SKM-1 treated with dmso at 0.1 percent for 144 hours (cell line): ENCODE measurements at regions not wholly inside any gene's neighbourhood (a gene's known extent, or its start where the extent isn't known, plus 50 kb on each side); places are given as distances from the start of the nearest gene placed in this dataset.
"Not testable (repeated sequence)": the region's sequence is repeated elsewhere in the genome, so short reads cannot be mapped to it uniquely, and the experiment has no call there.

Experiments
- DNase-seq: peaks from one replicate; lab custom pipeline; 2025; ENCODE audit not compliant: unreplicated experiment; lab: John Stamatoyannopoulos, UW

- no peak for DNase-seq
These were observed 55.5 kb downstream of the TPBG start for GRCh38 chr6:82419132-82419581.

- DNase-seq = no peak
These were observed 56.2 kb downstream of the TPBG start for GRCh38 chr6:82419859-82420258.

- DNase-seq = no peak
These were observed 67.0 kb downstream of the TPBG start for GRCh38 chr6:82430611-82431010.

- DNase-seq = no peak
These were observed 73.1 kb downstream of the TPBG start for GRCh38 chr6:82436740-82437139.

GRCh38 chr6:82437701-82438100 lies 74.1 kb downstream of the TPBG start:
- no peak for DNase-seq

- no peak for DNase-seq
These were observed 77.6 kb downstream of the TPBG start for GRCh38 chr6:82441047-82441855.

GRCh38 chr6:82442061-82442719 lies 78.6 kb downstream of the TPBG start:
- no peak for DNase-seq

DNA sequence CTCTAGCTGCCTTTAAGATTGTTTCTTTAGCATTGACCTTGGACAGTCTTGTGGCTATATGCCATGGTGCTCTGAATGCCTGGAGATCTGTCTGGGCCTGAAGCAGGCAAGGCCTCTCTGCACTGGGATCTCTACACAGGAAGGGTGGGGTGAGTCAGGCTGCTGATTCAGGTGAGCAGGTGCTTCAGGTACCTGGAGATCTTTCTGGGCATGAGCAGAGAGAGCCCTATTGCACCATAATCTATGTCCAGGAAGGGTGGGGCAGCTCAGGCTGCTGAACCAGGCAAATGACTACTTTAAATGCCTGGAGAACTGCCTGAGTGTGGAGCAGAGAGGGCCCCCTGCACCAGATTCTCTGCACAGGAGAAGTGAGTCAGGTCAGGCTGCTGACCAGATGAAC lies 94.5 kb downstream of the TPBG start:
- DNase-seq = no peak

DNA sequence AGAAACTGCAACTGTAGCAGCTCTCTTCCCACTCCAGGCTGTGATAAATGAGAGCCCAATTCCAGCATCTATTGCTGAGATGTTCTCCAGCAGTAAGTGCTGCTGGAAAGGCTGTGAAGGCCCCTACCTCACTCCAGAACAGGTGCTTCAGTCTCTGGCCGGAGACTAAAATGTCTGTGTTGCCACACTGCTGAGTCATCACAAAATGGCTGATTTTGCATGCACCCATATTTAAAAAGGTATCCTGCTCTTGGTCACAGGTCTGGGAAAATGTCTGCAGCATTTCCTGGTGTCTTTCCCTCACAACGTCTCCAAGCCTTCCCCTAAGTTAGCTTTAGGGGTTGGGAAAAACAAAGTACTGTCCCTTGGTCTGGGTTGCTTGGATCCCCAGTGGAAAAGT lies 95.1 kb downstream of the TPBG start:
- no peak for DNase-seq

DNA sequence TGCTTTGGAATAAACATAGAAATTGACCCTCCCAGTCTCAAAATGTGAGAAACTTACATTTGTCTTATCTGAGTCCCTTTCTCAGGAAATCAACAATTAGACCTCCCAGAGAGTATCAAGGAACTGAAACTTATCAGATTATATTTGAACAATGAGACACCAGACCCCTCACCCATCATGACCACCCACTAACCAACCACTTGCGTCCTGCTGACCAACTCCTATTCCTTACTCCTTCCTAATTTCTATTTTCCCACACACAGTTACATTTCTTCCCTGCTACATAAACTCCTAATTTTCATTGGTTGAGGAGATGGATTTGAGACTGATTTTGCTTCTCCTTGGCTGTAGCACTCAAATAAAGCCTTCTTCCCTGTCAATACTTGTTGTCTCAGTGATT lies 97.9 kb downstream of the TPBG start:
- DNase-seq = no peak

- DNase-seq = no peak
These were observed 103.7 kb downstream of the TPBG start for GRCh38 chr6:82467338-82467737.

DNA sequence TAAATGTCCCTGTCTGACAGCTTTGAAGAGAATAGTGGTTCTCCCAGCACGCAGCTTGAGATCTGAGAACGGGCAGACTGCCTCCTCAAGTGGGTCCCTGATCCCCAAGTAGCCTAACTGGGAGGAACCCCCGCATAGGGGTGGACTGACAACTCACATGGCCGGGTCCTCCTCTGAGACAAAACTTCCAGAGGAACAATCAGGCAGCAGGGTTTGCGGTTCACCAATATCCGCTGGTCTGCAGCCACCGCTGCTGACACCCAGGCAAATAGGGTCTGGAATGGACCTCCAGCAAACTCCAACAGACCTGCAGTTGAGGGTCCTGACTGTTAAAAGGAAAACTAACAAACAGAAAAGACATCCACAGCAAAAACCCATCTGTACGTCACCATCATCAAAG lies 106.5 kb downstream of the TPBG start:
- DNase-seq = not testable (repeated sequence)

DNA sequence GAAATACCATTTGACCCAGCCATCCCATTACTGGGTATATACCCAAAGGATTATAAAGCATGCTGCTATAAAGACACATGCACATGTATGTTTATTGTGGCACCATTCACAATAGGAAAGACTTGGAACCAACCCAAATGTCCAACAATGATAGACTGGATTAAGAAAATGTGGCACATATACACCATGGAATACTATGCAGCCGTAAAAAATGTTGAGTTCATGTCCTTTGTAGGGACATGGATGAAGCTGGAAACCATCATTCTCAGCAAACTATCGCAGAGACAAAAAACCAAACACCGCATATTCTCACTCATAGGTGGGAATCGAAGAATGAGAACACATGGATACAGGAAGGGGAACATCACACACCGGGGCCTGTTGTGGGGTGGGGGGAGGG lies 111.5 kb downstream of the TPBG start:
- DNase-seq = not testable (repeated sequence)

- DNase-seq = no peak
These were observed 120.4 kb downstream of the TPBG start for GRCh38 chr6:82484001-82484400.

DNA sequence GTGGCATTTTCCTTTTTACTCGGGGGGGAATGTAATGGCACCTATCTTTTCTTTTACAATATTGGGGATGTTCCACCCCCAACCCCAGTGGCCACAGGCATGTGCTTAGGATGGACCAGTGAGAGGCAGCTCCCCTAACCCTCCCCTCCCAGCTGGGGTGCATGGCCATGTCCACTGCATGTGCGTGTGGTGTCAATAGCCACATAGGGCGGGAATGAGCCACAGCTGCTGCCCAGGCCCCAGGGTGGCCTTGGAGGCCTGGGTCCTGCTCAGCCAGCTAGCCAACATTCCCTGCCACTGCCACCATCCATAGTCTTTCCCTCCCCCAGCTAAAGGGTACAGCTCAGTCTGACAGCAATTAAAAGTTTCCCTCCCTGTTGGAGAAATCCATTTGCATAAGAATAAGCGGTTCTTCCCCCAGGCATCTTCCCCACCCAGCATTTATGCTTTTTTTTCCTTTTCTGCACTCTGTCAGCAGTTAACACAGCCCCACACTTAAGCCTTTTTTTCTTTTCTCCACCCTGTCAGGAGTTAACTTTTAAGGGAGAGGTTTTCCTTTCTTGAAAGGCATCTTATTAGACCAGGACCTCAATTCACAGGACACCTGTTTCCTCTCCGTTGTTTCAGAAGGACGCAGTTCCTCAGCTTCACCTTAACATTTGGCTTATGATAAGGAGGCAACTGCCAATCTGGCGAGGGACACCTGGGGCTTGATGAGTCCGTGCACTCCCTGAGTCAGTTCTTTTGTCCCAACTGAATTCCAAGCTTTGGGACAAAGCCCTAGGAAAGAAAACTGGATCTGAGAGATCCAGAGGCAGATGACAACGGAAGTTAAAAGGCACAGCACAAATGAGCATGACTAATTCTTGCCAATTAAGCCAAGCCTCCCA lies 121.4 kb downstream of the TPBG start:
- DNase-seq = no peak

- DNase-seq = no peak
These were observed 124.3 kb downstream of the TPBG start for GRCh38 chr6:82487895-82488294.

- no peak for DNase-seq
These were observed 124.8 kb downstream of the TPBG start for GRCh38 chr6:82488403-82488802.

DNA sequence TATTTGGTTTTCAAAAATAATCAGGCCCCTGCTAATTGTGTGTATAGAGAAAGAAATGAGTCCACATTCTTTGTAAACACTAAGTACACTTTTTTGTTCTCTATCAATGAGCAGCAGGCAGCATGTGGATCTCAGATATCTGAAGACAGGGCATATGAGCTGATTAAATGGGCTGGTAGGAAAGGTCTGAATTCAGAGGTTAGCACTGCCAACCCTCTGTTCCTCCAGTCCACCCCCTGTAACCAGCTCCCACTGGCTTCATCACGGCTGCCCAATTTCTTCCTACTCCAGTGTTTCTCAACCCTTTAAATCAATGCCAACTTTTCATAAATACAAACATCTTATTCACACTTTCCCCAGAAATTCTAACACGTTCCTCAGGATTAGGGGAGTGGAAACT lies 128.5 kb downstream of the TPBG start:
- DNase-seq = no peak

DNA sequence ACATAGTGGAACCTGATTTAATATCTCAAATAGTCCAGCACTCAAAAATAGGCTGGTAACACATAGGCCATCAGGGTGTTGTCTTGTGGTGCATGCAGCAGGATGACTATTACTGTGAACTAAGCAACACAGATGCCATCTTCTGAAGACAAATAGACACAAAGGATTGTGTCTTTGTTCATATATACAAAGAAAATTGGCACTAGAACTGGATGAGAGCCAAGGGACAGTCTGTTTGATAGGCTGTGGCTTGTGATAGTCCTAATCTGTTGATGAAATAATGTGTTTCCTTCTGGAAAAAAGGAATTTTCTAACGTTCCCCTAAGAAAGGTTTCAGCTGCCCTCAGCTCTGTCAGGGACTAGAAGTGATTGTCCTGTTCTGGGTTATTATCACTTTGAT lies 129.8 kb downstream of the TPBG start:
- DNase-seq = no peak

DNA sequence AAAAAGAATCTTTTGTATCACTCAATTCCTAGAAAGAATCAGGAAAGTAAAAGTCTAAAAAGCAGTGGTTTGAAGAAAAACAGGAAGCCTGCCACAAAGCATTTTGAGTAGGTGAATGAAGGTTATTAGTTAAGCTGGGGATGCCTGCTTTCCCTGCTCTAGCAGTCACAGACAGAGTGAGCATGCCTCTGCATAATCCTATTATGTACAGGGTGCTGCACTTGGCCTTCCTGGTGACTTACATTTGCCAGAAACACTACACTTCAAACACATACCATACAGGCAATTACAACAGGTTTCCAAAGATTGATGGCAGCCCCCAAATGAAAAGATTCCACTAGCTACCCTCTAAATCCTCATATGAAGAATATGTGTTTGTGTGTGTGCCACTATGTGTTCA lies 130.8 kb downstream of the TPBG start:
- DNase-seq = no peak

DNA sequence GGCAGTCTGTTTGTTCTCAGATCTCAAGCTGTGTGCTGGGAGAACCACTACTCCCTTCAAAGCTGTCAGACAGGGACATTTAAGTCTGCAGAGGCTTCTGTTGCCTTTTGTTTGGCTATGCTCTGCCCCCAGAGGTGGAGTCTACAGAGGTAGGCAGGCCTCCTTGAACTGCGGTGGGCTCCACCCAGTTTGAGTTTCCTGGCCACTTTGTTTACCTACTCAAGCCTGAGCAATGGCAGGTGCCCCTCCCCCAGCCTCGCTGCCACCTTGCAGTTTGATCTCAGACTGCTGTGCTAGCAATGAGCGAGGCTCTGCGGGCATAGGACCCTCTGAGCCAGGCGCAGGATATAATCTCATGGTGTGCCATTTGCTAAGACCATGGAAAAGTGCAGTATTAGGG lies 138.3 kb downstream of the TPBG start:
- not testable (repeated sequence) for DNase-seq

- no peak for DNase-seq
These were observed 142.9 kb downstream of the TPBG start for GRCh38 chr6:82506526-82506925.
